HepG2 (cell line): ENCODE measurements at regions not wholly inside any gene's neighbourhood (a gene's known extent, or its start where the extent isn't known, plus 50 kb on each side); places are given as distances from the start of the nearest gene placed in this dataset.

Source experiments
- ATAC-seq: fragments of 200-7000 bp; cut with Tn5 transposase; 3 replicates; pipeline ENCODE4 v1.9.1; 2020; ENCODE audit warnings: mild to moderate bottlenecking, moderate library complexity
- BruUV-seq: library from RNA; stranded (reverse); fragments of 400-500 nt; replicated peaks from 2 replicates; lab custom pipeline; 2021; lab: Mats Ljungman, UMichigan
- CTCF ChIA-PET: fragments of 300-600 bp; formaldehyde crosslinking; extraction: SDS; loops from one replicate; lab custom pipeline; 2021; ENCODE audit warnings: low total read pairs, inconsistent platforms, low intra/inter-chr PET ratio; lab: Yijun Ruan, JAX
- POLR2A ChIA-PET: fragments of 350-600 bp; sonication (Branson Sonifier 250); formaldehyde crosslinking; loops from one replicate; lab custom pipeline; 2020; ENCODE audit warnings: antibody characterized with exemption, inconsistent platforms; lab: Yijun Ruan, JAX
- DNase-seq: peaks from one replicate; pipeline ENCODE4 v3.0.0-alpha.2; 2015; ENCODE audit warnings: low spot score
- FAIRE-seq: peaks from 3 replicates; lab custom pipeline; 2011; peaks lifted over from hg19 to GRCh38; lab: Jason Lieb, UNC
- H2AFZ ChIP-seq: one replicate; pipeline ENCODE4 v1.6.1; 2011; ENCODE audit warnings: low read length, inconsistent platforms
- H3K27ac ChIP-seq: fragments of 300-600 bp; 3 replicates; pipeline ENCODE4 v1.8.0; 2011; ENCODE audit warnings: mixed run types, mild to moderate bottlenecking, mixed read lengths, low read length, inconsistent platforms; ENCODE audit not compliant: insufficient read depth; ENCODE audit errors: extremely low read length
- H3K27me3 ChIP-seq, 2 experiments: fragments of 200-600 bp in 1 of 2; 2 replicates in 1 of 2; 3 replicates in 1 of 2; pipeline versions ENCODE4 v1.6.0 to v1.8.0; 2011; ENCODE audit warnings: low read length in 2 of 2, mild to moderate bottlenecking in 2 of 2, moderate library complexity in 2 of 2, inconsistent platforms in 1 of 2; ENCODE audit not compliant: insufficient read depth in 2 of 2, control insufficient read depth in 1 of 2
- H3K36me3 ChIP-seq, 2 experiments: fragments of 200-600 bp in 1 of 2; replicated peaks in 1 of 2; 2 replicates in 1 of 2; 3 replicates in 1 of 2; pipeline versions ENCODE4 v1.5.1 to v1.8.0; 2011; ENCODE audit warnings: low read length in 2 of 2, inconsistent platforms in 1 of 2; ENCODE audit not compliant: insufficient read depth in 2 of 2, control insufficient read depth in 1 of 2
- H3K4me1 ChIP-seq: 2 replicates; pipeline ENCODE4 v1.5.1; 2012; ENCODE audit warnings: low read length, inconsistent platforms; ENCODE audit not compliant: insufficient read depth
- H3K4me2 ChIP-seq: 2 replicates; pipeline ENCODE4 v1.6.0; 2011; ENCODE audit warnings: low read depth, low read length, inconsistent platforms
- H3K4me3 ChIP-seq, 3 experiments: fragments of 200-600 bp in 1 of 3; sonication (generic), shearing (Covaris generic) in 1 of 3; replicated peaks in 1 of 3; 2 replicates each; pipeline ENCODE4 v1.5.1; 2011 to 2016; ENCODE audit warnings: low read length in 3 of 3, inconsistent platforms in 2 of 3, low read depth in 2 of 3, mild to moderate bottlenecking in 2 of 3, control low read depth in 1 of 3, mixed read lengths in 1 of 3; ENCODE audit not compliant: insufficient read depth in 1 of 3
- H3K79me2 ChIP-seq: one replicate; pipeline ENCODE4 v1.6.1; 2011; ENCODE audit warnings: low read length, inconsistent platforms; ENCODE audit not compliant: insufficient read depth
- H3K9ac ChIP-seq: 2 replicates; pipeline ENCODE4 v1.6.0; 2011; ENCODE audit warnings: mild to moderate bottlenecking, low read depth, low read length, inconsistent platforms; ENCODE audit not compliant: insufficient read depth
- H3K9me3 ChIP-seq: 2 replicates; pipeline ENCODE4 v1.5.1; 2012; ENCODE audit warnings: mild to moderate bottlenecking, low read length
- H4K20me1 ChIP-seq: 2 replicates; pipeline ENCODE4 v1.6.0; 2011; ENCODE audit warnings: inconsistent platforms, mild to moderate bottlenecking, low read length, moderate library complexity; ENCODE audit not compliant: insufficient read depth
- MAFK ChIP-seq, 2 experiments: IDR thresholded peaks in 1 of 2; conservative IDR thresholded peaks in 1 of 2; 2 replicates each; pipeline ENCODE4 v1.6.1; 2011; ENCODE audit warnings: improper control_type of control experiment in 2 of 2, low read length in 2 of 2
- MXD3 ChIP-seq: IDR thresholded peaks from 2 replicates; pipeline ENCODE4 v1.6.1; 2016; ENCODE audit warnings: mild to moderate bottlenecking, missing biosample characterization, missing genetic modification reagents
- MZF1 ChIP-seq: sonication (generic); formaldehyde crosslinking; IDR thresholded peaks from 2 replicates; pipeline ENCODE4 v1.8.1; 2023; ENCODE audit warnings: mild to moderate bottlenecking, missing genetic modification reagents, borderline replicate concordance
- ZBTB33 ChIP-seq: sonication (generic); formaldehyde crosslinking; IDR thresholded peaks from 2 replicates; pipeline ENCODE4 v1.4.0; 2020; ENCODE audit warnings: missing genetic modification reagents
- ZKSCAN1 ChIP-seq: fragments of 150-350 bp; IDR thresholded peaks from 2 replicates; pipeline ENCODE4 v1.6.1; 2014; ENCODE audit warnings: low read length
- ZNF264 ChIP-seq: sonication (generic); formaldehyde crosslinking; IDR thresholded peaks from 2 replicates; pipeline ENCODE4 v1.4.0; 2020; ENCODE audit warnings: missing genetic modification reagents
- ZNF510 ChIP-seq: sonication (generic); formaldehyde crosslinking; IDR thresholded peaks from 2 replicates; pipeline ENCODE4 v1.4.0; 2020; ENCODE audit warnings: low read depth, mild to moderate bottlenecking, missing genetic modification reagents
- WGBS: methylation state at CpG from one replicate; pipeline ENCODE4 v1.1.6; 2017; ENCODE audit warnings: low lambda C conversion rate; 5-methylcytosine and 5-hydroxymethylcytosine counted together
- in situ Hi-C: cut with HindIII; loops from 2 replicates; pipeline ENCODE4 v1.10.0; 2017; ENCODE audit warnings: low pct_unique_long_range_greater_than_20kb; ENCODE audit not compliant: extremely low pct_ligation_motif_present
- intact Hi-C: fragments of 100-400 bp; cut with micrococcal nuclease; formaldehyde crosslinking; loops from one replicate; pipeline ENCODE4 v1.10.0; 2022; ENCODE audit not compliant: unreplicated experiment

- TF ChIP-seq ZBTB33 (CRISPR knock-in tag) = no peak
Observed at GRCh38 chr18:41324934-41325333, 630.1 kb upstream of the PIK3C3 start (continued).

GRCh38 chr18:41324020-41324791 is 630.8 kb upstream of the PIK3C3 start:
- Histone ChIP-seq H3K9me3 (no peaks in the 10 kb centered on the region), H3K9ac (no peak overlapping the region), H3K79me2 (no peaks in the 10 kb centered on the region), H3K27me3 (no peaks in the 10 kb centered on the region), H2AFZ (no peak overlapping the region), H3K36me3 (no peaks in the 10 kb centered on the region), H3K4me3 (no peak overlapping the region), H4K20me1 (no peaks in the 10 kb centered on the region), H3K4me1 (no peaks in the 10 kb centered on the region), H3K4me2 (no peak overlapping the region), H3K27ac (no peak overlapping the region)
- POLR2A ChIA-PET = no interaction called here
- no peak for TF ChIP-seq ZNF510 (CRISPR knock-in tag)
- WGBS = no CpG with 5 or more reads among the region's 2 CpGs
- DNase-seq (no peak), FAIRE-seq (no peak), ATAC-seq (no peak)
- CTCF ChIA-PET = no interaction called here
- no TSS peak for BruUV-seq
- in situ Hi-C loops = no loop called here
- intact Hi-C loops = no loop called here

GRCh38 chr18:41323044-41323443 is 632.0 kb upstream of the PIK3C3 start:
- Histone ChIP-seq H3K4me1 (no peaks in the 10 kb centered on the region), H3K27me3 (no peaks in the 10 kb centered on the region), H4K20me1 (no peaks in the 10 kb centered on the region), H3K4me3 (no peak overlapping the region), H2AFZ (no peak overlapping the region), H3K27ac (no peak overlapping the region), H3K9me3 (no peaks in the 10 kb centered on the region), H3K36me3 (no peaks in the 10 kb centered on the region), H3K79me2 (no peaks in the 10 kb centered on the region), H3K4me2 (no peak overlapping the region), H3K9ac (no peak overlapping the region)
- in situ Hi-C loops = no loop called here
- ATAC-seq = no peak
- ChIA-PET POLR2A (no interaction called here), CTCF (no interaction called here)
- no TSS peak for BruUV-seq
- FAIRE-seq = no peak
- intact Hi-C loops = no loop called here
- no peak for DNase-seq
- TF ChIP-seq ZKSCAN1 (no peak), ZNF264 (CRISPR knock-in tag) (no peak), MXD3 (CRISPR knock-in tag) (no peak), MZF1 (no peak), MAFK (conservative IDR thresholded peaks at IDR 0.05 in 1 of 2, IDR thresholded peaks at IDR 0.05 in 1 of 2; ENCODE audit: low read length in 2 of 2) (peak; percentile 24 to 26; a peak in 1 of 4 replicates)
